Parathyroid adenoma (tissue), 2 donors: ENCODE measurements at regions not wholly inside any gene's neighbourhood (a gene's known extent, or its start where the extent isn't known, plus 50 kb on each side); places are given as distances from the start of the nearest gene placed in this dataset.

Experiments
- H2AFZ ChIP-seq: fragments of 300-600 bp; sonication (generic); one replicate; pipeline ENCODE4 v1.7.0; 2017; ENCODE audit warnings: antibody characterized with exemption, mild to moderate bottlenecking
- H3K27ac ChIP-seq: fragments of 300-600 bp; sonication (generic); one replicate; pipeline ENCODE4 v1.7.0; 2017
- H3K27me3 ChIP-seq: fragments of 300-600 bp; sonication (generic); one replicate; pipeline ENCODE4 v1.7.0; 2017; ENCODE audit warnings: low read length; ENCODE audit not compliant: control insufficient read depth, insufficient read depth
- H3K36me3 ChIP-seq: fragments of 300-600 bp; sonication (generic); one replicate; pipeline ENCODE4 v1.7.0; 2017; ENCODE audit warnings: low read length; ENCODE audit not compliant: control insufficient read depth, insufficient read depth
- H3K4me1 ChIP-seq: fragments of 300-600 bp; sonication (generic); one replicate; pipeline ENCODE4 v1.7.0; 2017; ENCODE audit warnings: control low read depth
- H3K4me2 ChIP-seq: fragments of 300-600 bp; sonication (generic); one replicate; pipeline ENCODE4 v1.7.0; 2017; ENCODE audit warnings: low read length
- H3K4me3 ChIP-seq: fragments of 300-600 bp; sonication (generic); one replicate; pipeline ENCODE4 v1.7.0; 2017; ENCODE audit warnings: low read depth, low read length
- H3K79me2 ChIP-seq: fragments of 300-600 bp; sonication (generic); one replicate; pipeline ENCODE4 v1.7.0; 2017; ENCODE audit warnings: control low read depth
- H3K9ac ChIP-seq: fragments of 300-600 bp; sonication (generic); one replicate; pipeline ENCODE4 v1.7.0; 2017; ENCODE audit warnings: mild to moderate bottlenecking
- H3K9me3 ChIP-seq: fragments of 300-600 bp; sonication (generic); one replicate; pipeline ENCODE4 v1.7.0; 2017; ENCODE audit warnings: low read length; ENCODE audit not compliant: control insufficient read depth
- CTCF ChIP-seq: fragments of 300-600 bp; sonication (generic); IDR thresholded peaks from one replicate; pipeline ENCODE4 v1.7.0; 2017; ENCODE audit warnings: antibody characterized with exemption, mild to moderate bottlenecking
- donor health status: primary hyperparathyroidism.

GRCh38 chrX:13428053-13428786 lies 108.4 kb upstream of the ATXN3L start:
- no peak for TF ChIP-seq CTCF
- H3K27ac ChIP-seq = no peak overlapping the region

GRCh38 chrX:13427441-13428052 lies 107.7 kb upstream of the ATXN3L start:
- Histone ChIP-seq H3K36me3 (no peaks in the 10 kb centered on the region), H3K27ac (no peak overlapping the region), H3K27me3 (no peaks in the 10 kb centered on the region), H3K9ac (no peak overlapping the region), H3K4me2 (no peak overlapping the region), H3K4me1 (no peaks in the 10 kb centered on the region), H3K9me3 (no peaks in the 10 kb centered on the region), H3K79me2 (no peaks in the 10 kb centered on the region), H2AFZ (no peak overlapping the region), H3K4me3 (no peak overlapping the region)
- TF ChIP-seq CTCF = no peak

More at GRCh38 chrX:13428053-13428786, 108.4 kb upstream of the ATXN3L start:
- Histone ChIP-seq H3K79me2 (no peaks in the 10 kb centered on the region), H3K4me1 (no peaks in the 10 kb centered on the region), H2AFZ (no peak overlapping the region), H3K9ac (no peak overlapping the region), H3K36me3 (no peaks in the 10 kb centered on the region), H3K4me3 (no peak overlapping the region), H3K9me3 (no peaks in the 10 kb centered on the region), H3K27me3 (no peaks in the 10 kb centered on the region), H3K4me2 (no peak overlapping the region)

GRCh38 chrX:13420545-13421183 lies 100.8 kb upstream of the ATXN3L start:
- Histone ChIP-seq H3K4me2 (no peak overlapping the region), H3K79me2 (no peaks in the 10 kb centered on the region), H3K9ac (no peak overlapping the region), H3K4me1 (no peaks in the 10 kb centered on the region), H3K27ac (no peak overlapping the region), H3K36me3 (no peaks in the 10 kb centered on the region), H3K9me3 (no peaks in the 10 kb centered on the region), H2AFZ (no peak overlapping the region), H3K4me3 (no peak overlapping the region), H3K27me3 (no peaks in the 10 kb centered on the region)
- no peak for TF ChIP-seq CTCF

GRCh38 chrX:13419918-13420317 lies 100.1 kb upstream of the ATXN3L start:
- H3K27me3 ChIP-seq = no peaks in the 10 kb centered on the region

More at GRCh38 chrX:13419918-13420317, 100.1 kb upstream of the ATXN3L start:
- H3K4me1 ChIP-seq = no peaks in the 10 kb centered on the region
- H3K27ac ChIP-seq = no peak overlapping the region
- no peak for TF ChIP-seq CTCF
- H3K79me2 ChIP-seq = no peaks in the 10 kb centered on the region
- no peak overlapping the region for H3K4me3 ChIP-seq
- H3K4me2 ChIP-seq = no peak overlapping the region
- no peak overlapping the region for H3K9ac ChIP-seq
- H3K36me3 ChIP-seq = no peaks in the 10 kb centered on the region
- no peaks in the 10 kb centered on the region for H3K9me3 ChIP-seq
- H2AFZ ChIP-seq = no peak overlapping the region
